Inflammatory macrophage (primary cell): ENCODE measurements at regions not wholly inside any gene's neighbourhood (a gene's known extent, or its start where the extent isn't known, plus 50 kb on each side); places are given as distances from the start of the nearest gene placed in this dataset.

ENCODE experiments used
- DNase-seq, 2 donors: peaks; one replicate each; pipeline ENCODE4 v3.0.0-alpha.2; 2020 to 2022

GRCh38 chr22:49333206-49333605 is 494.5 kb downstream of the BRD1 start:
- DNase-seq, result no peak

GRCh38 chr22:49332691-49333090 is 495.0 kb downstream of the BRD1 start:
- no peak for DNase-seq

GRCh38 chr22:49331878-49332277 is 495.8 kb downstream of the BRD1 start:
- DNase-seq, result no peak

- DNase-seq, result no peak
Observed at GRCh38 chr22:49331223-49331815, 496.4 kb downstream of the BRD1 start.

- no peak for DNase-seq
Observed at GRCh38 chr22:49330421-49331222, 497.1 kb downstream of the BRD1 start.

- no peak for DNase-seq
Observed at GRCh38 chr22:49329636-49330035, 498.0 kb downstream of the BRD1 start.

- no peak for DNase-seq
Observed at GRCh38 chr22:49328630-49329405, 498.9 kb downstream of the BRD1 start.

GRCh38 chr22:49328118-49328475 is 499.6 kb downstream of the BRD1 start:
- DNase-seq, result no peak

GRCh38 chr22:49327411-49328117 is 500.1 kb downstream of the BRD1 start:
- no peak for DNase-seq

GRCh38 chr22:49326558-49326957 is 501.1 kb downstream of the BRD1 start:
- no peak for DNase-seq

GRCh38 chr22:49325531-49326395 is 501.9 kb downstream of the BRD1 start:
- no peak for DNase-seq

- DNase-seq, result no peak
Observed at GRCh38 chr22:49324527-49325491, 502.9 kb downstream of the BRD1 start.

GRCh38 chr22:49323751-49324415 is 503.8 kb downstream of the BRD1 start:
- DNase-seq, result no peak

- no peak for DNase-seq
Observed at GRCh38 chr22:49322861-49323622, 504.6 kb downstream of the BRD1 start.

GRCh38 chr22:49322231-49322630 is 505.4 kb downstream of the BRD1 start:
- no peak for DNase-seq

- DNase-seq, result no peak
Observed at GRCh38 chr22:49321477-49322055, 506.1 kb downstream of the BRD1 start.

- no peak for DNase-seq
Observed at GRCh38 chr22:49320714-49321476, 506.8 kb downstream of the BRD1 start.

GRCh38 chr22:49317369-49317768 is 510.3 kb downstream of the BRD1 start:
- no peak for DNase-seq
